ELR (cell line): ENCODE measurements at regions not wholly inside any gene's neighbourhood (a gene's known extent, or its start where the extent isn't known, plus 50 kb on each side); places are given as distances from the start of the nearest gene placed in this dataset.
A peak's percentile ranks its signal among the peaks of the same experiment; 100 is the strongest.
"Not testable (repeated sequence)": the region's sequence is repeated elsewhere in the genome, so short reads cannot be mapped to it uniquely, and the experiment has no call there.

ENCODE experiments used
- DNase-seq: peaks from one replicate; pipeline ENCODE4 v3.0.0-alpha.2; 2015; ENCODE audit warnings: low read depth

- DNase-seq, result not testable (repeated sequence)
Observed at GRCh38 chr2:158866082-158866481, 71.0 kb downstream of the DAPL1 start.

GRCh38 chr2:158867531-158868191, 72.5 kb downstream of the DAPL1 start:
- not testable (repeated sequence) for DNase-seq

- DNase-seq, result not testable (repeated sequence)
Observed at GRCh38 chr2:158868386-158868785, 73.3 kb downstream of the DAPL1 start.

- not testable (repeated sequence) for DNase-seq
Observed at GRCh38 chr2:158869122-158869521, 74.0 kb downstream of the DAPL1 start.

GRCh38 chr2:158869609-158870008, 74.5 kb downstream of the DAPL1 start:
- not testable (repeated sequence) for DNase-seq

GRCh38 chr2:158878003-158878402, 82.9 kb downstream of the DAPL1 start:
- DNase-seq, result no peak

GRCh38 chr2:158879229-158879903, 84.2 kb downstream of the DAPL1 start:
- no peak for DNase-seq

- no peak for DNase-seq
Observed at GRCh38 chr2:158882297-158882696, 86.1 kb upstream of the TANC1 start.

GRCh38 chr2:158884552-158884951, 83.9 kb upstream of the TANC1 start:
- not testable (repeated sequence) for DNase-seq

- DNase-seq, result peak; percentile 35
Observed at GRCh38 chr2:158885018-158885678, 83.3 kb upstream of the TANC1 start.

GRCh38 chr2:158885679-158886050, 82.8 kb upstream of the TANC1 start:
- not testable (repeated sequence) for DNase-seq

- peak; percentile 13 for DNase-seq
Observed at GRCh38 chr2:158889135-158889853, 79.1 kb upstream of the TANC1 start.

GRCh38 chr2:158890296-158890905, 78.0 kb upstream of the TANC1 start:
- DNase-seq, result peak; percentile 53

- DNase-seq, result no peak
Observed at GRCh38 chr2:158893026-158893425, 75.4 kb upstream of the TANC1 start.

- DNase-seq, result no peak
Observed at GRCh38 chr2:158893474-158893873, 75.0 kb upstream of the TANC1 start.

GRCh38 chr2:158894078-158894477, 74.4 kb upstream of the TANC1 start:
- peak; percentile 61 for DNase-seq

GRCh38 chr2:158894572-158894971, 73.9 kb upstream of the TANC1 start:
- no peak for DNase-seq

- DNase-seq, result no peak
Observed at GRCh38 chr2:158900345-158900744, 68.1 kb upstream of the TANC1 start.

- no peak for DNase-seq
Observed at GRCh38 chr2:158902005-158902398, 66.4 kb upstream of the TANC1 start.

GRCh38 chr2:158903711-158904405, 64.6 kb upstream of the TANC1 start:
- no peak for DNase-seq

GRCh38 chr2:158904627-158905177, 63.7 kb upstream of the TANC1 start:
- no peak for DNase-seq
